ENCODE measurements at regions not wholly inside any gene's neighbourhood (a gene's known extent, or its start where the extent isn't known, plus 50 kb on each side); places are given as distances from the start of the nearest gene placed in this dataset.
"Not testable (repeated sequence)": the region's sequence is repeated elsewhere in the genome, so short reads cannot be mapped to it uniquely, and the experiment has no call there.

DNA sequence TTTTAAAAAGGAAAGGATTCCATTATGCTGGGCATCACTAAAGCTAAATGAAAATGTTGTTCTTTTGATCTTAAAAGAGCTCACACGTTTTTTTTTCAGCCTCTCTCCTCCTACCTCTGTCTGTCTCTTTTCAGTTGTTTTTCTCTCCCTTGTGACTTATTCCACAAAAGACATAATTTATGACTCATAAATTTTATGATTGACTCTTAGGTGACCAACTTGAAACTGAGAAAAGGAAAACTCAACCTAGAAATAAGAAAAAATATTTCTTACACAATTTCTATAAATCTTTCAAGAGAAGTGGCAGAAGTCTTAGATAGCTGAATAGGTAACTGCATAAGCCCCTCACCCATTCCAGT, 227.7 kb upstream of the DDHD1 start:
- DNase-seq = no peak

GRCh38 chr14:53380052-53380866, 227.1 kb upstream of the DDHD1 start:
- no peak for DNase-seq

DNA sequence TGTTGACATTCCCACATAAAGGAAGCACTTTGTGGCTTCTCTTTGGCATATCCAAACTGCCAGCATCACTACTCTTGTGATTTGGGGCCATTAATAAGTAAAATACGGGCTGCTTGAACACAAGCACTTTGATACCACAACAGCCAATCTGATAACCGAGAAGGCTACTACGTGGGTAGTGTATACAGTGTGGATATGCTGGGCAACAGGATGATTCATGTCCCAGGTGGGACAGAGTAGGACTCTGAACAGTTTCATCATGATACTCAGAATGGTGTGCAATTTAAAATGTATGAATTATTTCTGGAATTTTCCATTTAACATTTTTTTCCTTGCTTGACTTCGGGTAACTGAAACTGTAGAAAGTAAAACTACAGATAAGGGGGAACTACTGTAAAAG, 225.0 kb upstream of the DDHD1 start:
- no peak for DNase-seq

DNA sequence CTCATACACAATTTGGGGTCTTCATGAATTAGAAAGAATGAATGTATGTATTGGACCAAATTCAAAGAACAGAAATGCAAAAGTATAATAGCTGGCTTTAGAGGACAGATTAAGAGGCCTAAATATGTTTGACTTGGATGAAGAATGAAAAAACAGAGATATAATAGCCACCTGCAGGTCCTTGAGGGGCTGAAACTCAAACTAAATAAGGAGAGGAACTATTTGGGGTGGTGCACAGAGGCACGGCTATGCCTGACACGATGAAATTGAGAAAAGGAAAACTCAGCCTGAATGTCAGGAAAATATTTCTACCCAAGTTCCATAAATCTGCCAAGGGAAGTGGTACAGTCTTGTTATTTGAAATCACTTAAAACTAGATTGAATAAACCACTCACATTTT, 222.9 kb upstream of the DDHD1 start:
- DNase-seq = no peak

DNA sequence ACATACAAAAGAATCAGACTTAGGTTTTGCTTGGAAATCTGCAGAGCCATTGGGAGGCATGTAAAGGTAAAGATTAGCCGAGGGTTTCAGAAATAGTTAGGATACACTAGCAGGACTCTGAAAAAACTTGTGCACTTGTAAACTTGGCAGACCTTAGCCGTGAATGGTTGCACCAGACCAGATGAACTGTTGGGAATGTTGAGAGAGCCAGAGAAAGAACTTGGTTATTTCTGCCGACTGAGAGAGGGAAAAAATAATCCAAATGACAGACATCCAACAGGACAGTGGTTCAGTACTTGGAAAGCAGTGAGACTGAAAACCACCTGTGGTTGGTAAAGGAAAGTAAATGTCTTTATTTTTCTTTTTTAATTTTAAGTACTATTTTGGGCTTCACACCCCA, 222.5 kb upstream of the DDHD1 start:
- no peak for DNase-seq

GRCh38 chr14:53368711-53369201, 215.6 kb upstream of the DDHD1 start:
- no peak for DNase-seq

DNA sequence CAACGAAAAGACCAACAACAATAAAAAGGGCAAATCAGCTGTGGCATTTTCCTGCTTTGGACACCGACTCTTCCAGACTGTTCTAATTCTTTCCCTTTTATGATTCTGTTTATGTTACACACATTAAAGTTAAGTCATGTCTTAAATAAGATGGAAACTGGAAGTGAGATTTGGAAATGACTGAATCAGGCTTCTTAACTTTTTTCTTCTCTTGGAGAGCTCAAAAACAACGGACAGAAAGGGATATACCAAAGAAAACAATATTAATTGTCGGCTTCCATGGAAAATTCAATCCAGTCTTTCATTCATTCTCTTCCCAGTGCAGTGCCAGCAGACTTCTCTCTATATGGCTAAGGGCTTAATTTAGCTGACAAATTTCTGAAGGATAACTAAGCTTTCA, 214.9 kb upstream of the DDHD1 start:
- no peak for DNase-seq

GRCh38 chr14:53367644-53368026, 214.5 kb upstream of the DDHD1 start:
- DNase-seq = no peak

DNA sequence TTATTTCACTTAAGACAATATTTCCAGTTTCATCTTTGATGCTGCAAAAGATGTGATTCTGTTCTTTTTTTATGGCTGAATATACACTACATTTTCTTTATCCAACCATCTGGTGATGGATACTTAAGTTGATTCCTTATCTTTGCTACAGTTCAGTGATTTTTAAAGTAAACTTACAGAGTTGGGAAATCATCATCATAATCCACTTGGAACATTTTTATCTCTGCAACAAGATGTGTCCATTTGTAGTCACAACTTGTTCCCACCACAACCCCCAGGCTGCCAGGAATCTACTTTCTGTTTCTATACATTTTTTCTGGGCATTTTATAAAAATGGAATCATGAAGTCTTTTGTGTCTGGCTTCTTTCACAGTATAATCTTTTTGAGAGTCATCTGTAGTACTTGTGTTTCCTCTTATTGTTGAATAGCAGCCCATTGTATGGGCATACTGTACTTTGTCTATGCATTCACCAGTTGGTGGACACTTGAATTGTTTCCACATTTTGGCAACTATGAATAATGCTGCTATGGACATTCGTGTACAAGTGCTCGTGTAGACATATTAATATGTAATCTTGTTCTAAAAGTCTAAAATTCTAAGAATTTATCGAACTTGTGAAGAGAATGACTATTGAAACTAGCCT, 212.5 kb upstream of the DDHD1 start:
- DNase-seq = no peak

DNA sequence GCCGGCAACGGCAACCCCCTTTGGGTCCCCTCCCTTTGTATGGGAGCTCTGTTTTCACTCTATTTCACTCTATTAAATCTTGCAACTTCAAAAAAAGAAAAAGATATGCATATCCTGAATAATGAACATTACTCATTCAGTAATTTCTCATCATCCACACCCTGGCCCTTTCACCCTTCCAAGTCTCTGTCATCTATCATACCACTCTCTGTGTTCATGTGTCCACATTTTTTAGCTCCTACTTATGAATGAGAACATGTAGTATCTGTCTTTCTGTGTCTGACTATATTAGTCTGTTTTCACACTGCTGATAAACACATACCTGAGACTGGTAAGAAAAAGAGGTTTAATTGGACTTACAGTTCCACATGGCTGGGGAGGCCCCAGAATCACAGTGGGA, 209.8 kb upstream of the DDHD1 start:
- DNase-seq = not testable (repeated sequence)

DNA sequence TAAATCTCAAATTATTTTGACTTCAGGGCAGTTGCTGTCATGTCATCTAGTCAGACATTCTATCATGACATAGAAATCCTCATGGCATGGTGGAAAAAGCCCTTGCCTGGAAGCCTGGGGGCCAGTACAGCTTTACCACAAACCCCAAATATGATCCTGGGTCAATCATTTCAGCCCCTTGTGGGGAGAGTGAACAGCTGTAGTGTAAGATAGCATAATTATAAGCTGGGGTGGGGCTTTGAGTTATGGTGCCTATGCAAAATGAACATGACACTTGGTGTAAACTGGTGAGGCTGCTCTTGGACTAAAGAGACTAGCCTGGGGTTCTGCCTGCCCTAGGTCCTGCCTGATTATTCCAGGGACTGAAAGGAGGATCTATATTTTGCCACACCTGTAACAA, 207.7 kb upstream of the DDHD1 start:
- DNase-seq = no peak

DNA sequence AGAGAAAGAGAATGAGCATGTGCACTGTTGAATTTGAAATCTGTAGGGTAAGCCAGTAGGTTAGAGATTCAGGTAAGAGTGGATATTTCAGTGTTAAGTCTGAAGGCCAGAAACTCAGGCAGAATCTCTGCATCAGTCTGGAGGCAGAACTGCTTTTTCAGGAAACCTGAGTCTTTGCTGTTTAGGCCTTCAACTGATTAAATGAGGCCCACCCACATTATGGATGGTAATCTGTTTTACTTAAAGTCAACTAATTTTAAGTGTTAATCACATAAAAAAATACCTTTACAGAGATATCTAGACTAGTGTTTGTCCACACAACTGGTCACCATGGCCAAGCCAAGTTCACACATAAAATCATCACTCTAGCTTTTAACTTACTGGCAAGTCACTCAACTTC, 205.0 kb upstream of the DDHD1 start:
- no peak for DNase-seq

GRCh38 chr14:53356361-53357150, 203.4 kb upstream of the DDHD1 start:
- DNase-seq = no peak

DNA sequence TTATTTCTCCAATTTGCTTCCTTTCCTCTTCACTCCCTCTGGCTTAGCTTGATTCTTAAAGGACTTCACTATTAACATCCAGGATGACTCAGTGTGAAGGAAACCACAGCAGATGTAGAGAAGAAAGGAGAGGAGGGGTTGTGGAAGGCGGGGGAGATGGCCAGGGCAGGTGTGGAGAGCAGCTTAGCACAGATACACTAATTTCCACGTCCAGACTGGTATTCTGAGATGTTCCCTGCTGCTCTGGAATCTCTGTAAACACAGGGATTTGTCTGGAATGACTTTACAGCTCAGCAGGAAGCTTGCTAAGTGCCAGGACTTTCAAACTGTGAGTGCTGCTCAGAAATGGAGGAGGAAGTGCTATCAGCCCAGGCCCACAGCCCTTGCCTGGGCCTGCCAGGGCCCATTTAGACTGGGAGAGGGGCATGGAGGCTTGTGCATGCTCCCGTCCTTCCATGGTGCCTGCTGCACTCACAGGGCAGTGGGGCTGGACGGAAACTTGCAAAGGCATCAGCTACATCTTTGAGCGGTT, 202.5 kb upstream of the DDHD1 start:
- DNase-seq = no peak

GRCh38 chr14:53354336-53354735, 201.2 kb upstream of the DDHD1 start:
- DNase-seq = no peak

GRCh38 chr14:53350866-53351265, 197.7 kb upstream of the DDHD1 start:
- no peak for DNase-seq

DNA sequence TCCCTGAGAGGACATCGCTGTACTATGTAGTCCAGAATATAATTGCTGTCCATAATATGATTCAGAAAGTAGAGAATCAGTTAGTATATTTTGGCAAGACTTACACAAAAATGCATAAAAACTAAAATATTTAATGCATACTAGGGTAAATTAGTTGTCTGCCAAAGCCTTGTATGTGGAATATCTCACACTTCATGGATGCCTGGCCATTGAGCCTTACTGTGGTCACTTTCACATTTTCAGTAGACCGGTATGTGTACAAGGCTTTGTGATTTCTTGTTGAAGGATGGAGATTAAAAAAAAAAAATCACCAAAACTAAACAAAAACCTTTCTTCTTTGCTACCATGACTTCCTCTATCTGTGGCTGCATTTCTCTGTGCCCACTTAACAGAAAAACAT, 197.3 kb upstream of the DDHD1 start:
- DNase-seq = no peak

- DNase-seq = no peak
Observed at GRCh38 chr14:53346988-53347387, 193.9 kb upstream of the DDHD1 start.

- no peak for DNase-seq
Observed at GRCh38 chr14:53341324-53341723, 188.2 kb upstream of the DDHD1 start.

DNA sequence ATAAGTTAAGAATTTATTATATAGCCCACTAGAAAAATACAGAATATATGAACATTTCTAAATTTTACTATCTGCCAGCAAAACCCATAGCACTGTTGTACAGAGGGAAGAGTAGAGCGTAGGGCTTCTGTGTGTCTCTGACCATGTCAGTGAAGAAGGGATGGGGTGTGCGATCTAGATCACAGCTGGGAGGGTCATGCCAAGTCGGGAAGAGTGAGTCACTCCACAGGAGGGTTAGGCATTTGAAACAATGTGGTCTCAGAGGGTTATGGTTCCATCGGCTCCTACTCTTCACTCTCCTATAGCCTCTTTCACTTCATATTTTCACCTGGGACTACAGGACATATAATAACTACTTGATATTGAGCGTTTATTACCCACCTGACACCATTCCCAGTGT, 185.1 kb upstream of the DDHD1 start:
- DNase-seq = no peak

- DNase-seq = no peak
Observed at GRCh38 chr14:53336729-53337128, 183.6 kb upstream of the DDHD1 start.

DNA sequence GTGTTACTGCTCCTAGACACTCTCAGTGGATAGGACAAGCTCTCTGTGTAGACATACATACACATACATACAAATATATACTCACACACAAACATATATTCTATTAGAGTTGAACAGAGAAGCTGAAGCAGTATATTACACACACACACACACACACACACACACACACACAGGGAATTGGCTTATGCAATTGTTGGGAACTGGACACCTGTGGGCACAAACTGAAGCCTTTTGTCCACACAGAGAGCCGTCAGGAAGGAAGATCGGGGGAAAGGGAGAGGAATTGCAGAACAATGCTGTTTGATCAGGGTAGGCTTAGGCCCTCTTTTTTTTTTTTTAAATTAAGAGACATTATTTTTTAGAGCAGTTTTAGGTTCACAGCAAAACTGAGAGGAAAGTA, 180.7 kb upstream of the DDHD1 start:
- DNase-seq = no peak

DNA sequence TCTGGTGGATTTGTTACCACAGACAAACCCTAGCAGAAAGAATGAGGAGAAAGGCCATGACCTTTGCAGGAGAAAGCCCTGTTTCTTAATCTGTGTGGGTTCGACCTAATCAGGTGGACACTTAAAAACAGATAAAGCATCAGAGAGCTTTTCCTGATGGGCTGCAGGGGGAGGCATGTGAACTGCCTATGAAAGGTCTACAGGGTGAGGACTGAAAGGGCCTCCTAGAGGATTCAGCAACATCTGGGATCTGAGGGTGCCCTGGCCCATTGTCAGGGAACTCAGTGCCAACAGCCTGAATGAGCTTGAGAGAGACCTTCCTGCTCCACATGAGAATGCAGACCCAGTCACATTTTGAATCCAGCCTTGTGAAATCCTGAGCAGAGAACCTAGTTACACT, 178.8 kb upstream of the DDHD1 start:
- DNase-seq = no peak

- DNase-seq = no peak
Observed at GRCh38 chr14:53331247-53331646, 178.1 kb upstream of the DDHD1 start.

All from stimulated activated CD4-positive, alpha-beta T cell treated with anti-CD3 and anti-CD28 coated beads, Interleukin-4, amount 100 ng/mL, for 4 hours (primary cell).